ENCODE measurements at regions not wholly inside any gene's neighbourhood (a gene's known extent, or its start where the extent isn't known, plus 50 kb on each side); places are given as distances from the start of the nearest gene placed in this dataset.

DNA sequence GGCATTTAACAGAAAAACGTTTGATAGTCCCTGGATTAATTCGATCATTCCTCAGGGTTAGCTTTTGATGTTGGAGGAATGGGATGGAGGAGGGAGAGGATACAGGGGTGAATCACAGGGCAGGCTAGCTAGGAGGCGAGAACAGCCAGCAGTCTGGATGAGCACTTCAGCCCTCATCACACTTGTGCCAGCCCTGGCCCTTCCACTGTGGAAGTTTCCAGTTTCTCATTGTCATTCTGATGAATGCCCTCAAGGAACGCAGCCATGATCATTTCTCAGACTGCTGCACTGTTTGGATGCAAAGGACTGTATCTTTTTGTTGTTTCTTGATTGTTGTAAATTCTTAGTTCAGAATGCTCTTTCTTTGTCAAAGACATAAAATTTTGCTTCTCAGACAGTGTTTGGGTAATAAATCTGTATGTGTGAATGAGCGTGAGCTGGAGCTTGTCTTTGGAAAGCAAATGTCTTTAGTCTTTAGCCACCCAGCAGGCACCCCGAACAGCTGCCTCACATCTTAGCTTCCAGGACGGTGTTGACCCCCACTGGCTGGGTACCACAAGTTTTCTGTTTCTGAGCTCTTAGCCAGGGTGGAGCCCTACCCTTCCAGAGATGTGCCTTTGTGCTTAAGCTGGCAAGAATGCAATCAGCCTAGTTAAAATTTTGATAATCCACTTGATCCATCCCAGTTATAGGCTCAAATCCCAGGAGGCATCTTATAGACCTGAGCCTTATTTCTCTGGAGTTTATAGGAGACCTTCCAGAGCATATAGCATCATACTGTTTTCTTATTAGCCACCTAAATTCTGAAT, 121.1 kb downstream of the PDCD6IP start:
- peak; percentile 22 for DNase-seq (ENCODE audit: low read depth)
- H3K4me3 ChIP-seq (ENCODE audit: low read depth, low read length), result no peak overlapping the region
- TF ChIP-seq, protein P1, sequence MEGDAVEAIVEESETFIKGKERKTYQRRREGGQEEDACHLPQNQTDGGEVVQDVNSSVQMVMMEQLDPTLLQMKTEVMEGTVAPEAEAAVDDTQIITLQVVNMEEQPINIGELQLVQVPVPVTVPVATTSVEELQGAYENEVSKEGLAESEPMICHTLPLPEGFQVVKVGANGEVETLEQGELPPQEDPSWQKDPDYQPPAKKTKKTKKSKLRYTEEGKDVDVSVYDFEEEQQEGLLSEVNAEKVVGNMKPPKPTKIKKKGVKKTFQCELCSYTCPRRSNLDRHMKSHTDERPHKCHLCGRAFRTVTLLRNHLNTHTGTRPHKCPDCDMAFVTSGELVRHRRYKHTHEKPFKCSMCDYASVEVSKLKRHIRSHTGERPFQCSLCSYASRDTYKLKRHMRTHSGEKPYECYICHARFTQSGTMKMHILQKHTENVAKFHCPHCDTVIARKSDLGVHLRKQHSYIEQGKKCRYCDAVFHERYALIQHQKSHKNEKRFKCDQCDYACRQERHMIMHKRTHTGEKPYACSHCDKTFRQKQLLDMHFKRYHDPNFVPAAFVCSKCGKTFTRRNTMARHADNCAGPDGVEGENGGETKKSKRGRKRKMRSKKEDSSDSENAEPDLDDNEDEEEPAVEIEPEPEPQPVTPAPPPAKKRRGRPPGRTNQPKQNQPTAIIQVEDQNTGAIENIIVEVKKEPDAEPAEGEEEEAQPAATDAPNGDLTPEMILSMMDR (IDR thresholded peaks at IDR 0.05; ENCODE audit: insufficient read depth, low read length), result no peak

DNA sequence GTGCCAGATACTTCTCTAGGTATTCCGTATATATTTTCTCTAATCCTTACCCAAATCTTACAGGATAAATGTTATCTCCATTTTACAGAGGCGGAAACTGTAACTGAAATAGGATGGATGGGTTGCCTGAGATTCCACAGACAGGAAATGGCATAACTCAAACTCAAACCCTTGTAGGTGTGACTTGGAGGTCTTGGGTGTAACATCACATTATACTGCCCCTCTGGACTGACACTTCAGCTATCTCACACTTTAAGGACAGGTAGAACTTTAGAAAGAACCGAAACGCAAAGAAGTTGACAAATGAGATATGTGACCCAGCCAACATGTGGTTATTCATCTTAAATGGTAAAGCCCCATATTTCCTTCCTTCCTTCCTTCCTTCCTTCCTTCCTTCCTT, 122.1 kb downstream of the PDCD6IP start:
- DNase-seq (ENCODE audit: low read depth), result no peak
- no peak overlapping the region for H3K4me3 ChIP-seq (ENCODE audit: low read depth, low read length)
- TF ChIP-seq, protein P1 (IDR thresholded peaks at IDR 0.05; ENCODE audit: insufficient read depth, low read length), result no peak

DNA sequence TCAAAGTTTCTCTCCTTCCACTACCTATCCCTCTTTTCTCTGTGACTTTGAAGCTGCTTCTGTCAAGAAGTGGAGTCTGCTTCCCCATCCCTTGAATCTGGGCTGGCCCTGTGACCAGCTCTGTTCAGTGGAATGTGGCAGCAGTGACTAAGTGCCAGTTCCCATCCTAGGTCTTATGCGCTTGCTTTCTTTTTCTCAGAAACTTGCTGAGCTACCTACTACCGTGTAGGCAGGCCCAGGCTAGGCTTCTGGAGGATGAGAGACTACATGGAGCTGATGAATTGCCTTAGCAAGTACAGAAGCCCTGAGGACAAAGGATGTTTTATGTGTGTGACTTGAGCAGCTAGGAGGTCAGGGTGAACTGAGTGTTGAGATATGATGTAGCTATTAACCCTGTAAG, 123.2 kb downstream of the PDCD6IP start:
- TF ChIP-seq, protein P1 (IDR thresholded peaks at IDR 0.05; ENCODE audit: insufficient read depth, low read length), result no peak
- no peak overlapping the region for H3K4me3 ChIP-seq (ENCODE audit: low read depth, low read length)
- DNase-seq (ENCODE audit: low read depth), result no peak

DNA sequence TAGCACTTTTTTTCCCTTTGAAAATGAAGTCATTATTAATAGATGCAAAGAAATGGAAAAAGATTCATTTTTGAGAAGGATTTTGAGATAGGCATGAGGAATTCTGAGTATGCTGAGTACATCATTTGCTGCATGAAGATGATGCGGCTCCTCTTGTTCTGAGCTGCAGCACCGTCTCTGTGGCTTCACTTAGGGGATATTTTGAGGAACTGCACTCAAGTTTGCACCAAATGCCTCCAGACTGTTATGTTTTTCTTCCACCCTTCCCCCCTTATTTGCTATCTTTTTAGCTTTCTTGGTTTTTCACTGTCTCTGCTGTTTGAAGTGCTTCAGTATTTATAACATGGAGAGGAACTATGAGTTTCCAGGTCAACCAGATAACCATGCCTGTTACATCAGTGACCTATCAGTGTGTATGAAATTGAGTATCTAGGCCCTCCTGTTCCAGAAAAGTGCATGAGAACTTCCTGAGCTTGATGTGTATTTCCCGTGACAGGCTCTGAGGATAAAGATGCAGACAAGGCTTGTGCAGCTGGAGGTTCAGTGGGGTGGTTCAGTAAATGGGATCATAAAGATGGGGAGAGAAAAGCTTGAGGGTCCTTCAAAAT, 128.7 kb downstream of the PDCD6IP start:
- no peak overlapping the region for H3K4me3 ChIP-seq (ENCODE audit: low read depth, low read length)
- no peak for DNase-seq (ENCODE audit: low read depth)
- TF ChIP-seq, protein P1 (IDR thresholded peaks at IDR 0.05; ENCODE audit: insufficient read depth, low read length), result no peak

DNA sequence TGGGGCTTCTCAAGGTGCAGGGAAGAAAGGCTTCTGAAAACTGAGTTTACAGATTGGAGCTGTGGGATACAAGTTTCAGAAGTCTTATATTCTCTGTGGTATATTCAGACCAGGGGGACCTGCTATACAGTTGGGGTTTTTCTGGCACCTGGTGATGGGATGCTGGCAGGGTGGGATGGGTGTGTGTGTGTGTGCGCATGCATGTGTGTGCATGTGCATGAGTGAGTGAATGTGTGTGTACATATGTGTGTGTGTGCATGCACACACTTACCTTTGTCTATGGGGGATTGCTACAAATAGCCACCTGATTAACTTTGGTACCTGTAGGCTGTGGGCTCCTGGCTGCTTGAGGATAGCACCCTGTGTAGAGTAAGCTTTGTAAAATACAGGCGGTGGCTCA, 131.4 kb downstream of the PDCD6IP start:
- DNase-seq (ENCODE audit: low read depth), result no peak
- TF ChIP-seq, protein P1 (IDR thresholded peaks at IDR 0.05; ENCODE audit: insufficient read depth, low read length), result no peak
- H3K4me3 ChIP-seq (ENCODE audit: low read depth, low read length), result no peak overlapping the region

DNA sequence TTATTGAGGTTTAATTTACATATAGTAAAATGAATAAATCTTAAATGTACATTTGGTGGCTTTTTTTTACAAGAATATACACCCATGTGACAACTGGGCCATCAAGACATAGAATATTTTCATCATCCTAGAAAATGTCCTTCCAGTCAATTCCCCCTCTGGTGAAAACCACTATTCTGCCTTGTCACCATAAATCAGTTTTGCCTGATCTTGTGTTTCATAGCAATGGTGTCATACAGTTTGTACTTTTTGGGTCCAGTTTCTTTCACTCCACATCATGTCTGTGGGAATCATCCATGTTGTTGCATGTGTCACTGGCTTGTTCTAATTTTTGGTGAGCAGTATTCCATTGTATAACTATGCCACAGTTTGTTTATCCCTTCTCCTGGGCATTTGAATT, 133.1 kb downstream of the PDCD6IP start:
- no peak for DNase-seq (ENCODE audit: low read depth)
- H3K4me3 ChIP-seq (ENCODE audit: low read depth, low read length), result no peak overlapping the region
- TF ChIP-seq, protein P1 (IDR thresholded peaks at IDR 0.05; ENCODE audit: insufficient read depth, low read length), result no peak
